ENCODE measurements at regions not wholly inside any gene's neighbourhood (a gene's known extent, or its start where the extent isn't known, plus 50 kb on each side); places are given as distances from the start of the nearest gene placed in this dataset.

GRCh38 chr18:43547456-43547855, 270.2 kb upstream of the SYT4 start:
- no peak for TF ChIP-seq TOX (CRISPR knock-in tag; IDR thresholded peaks at IDR 0.05; ENCODE audit: borderline replicate concordance)
- TF ChIP-seq CSRNP3 (CRISPR knock-in tag; IDR thresholded peaks at IDR 0.05): no peak
- no peak for TF ChIP-seq ESRRG (CRISPR knock-in tag; IDR thresholded peaks at IDR 0.05)
- no peak for TF ChIP-seq ISL1 (CRISPR knock-in tag; IDR thresholded peaks at IDR 0.05)
- TF ChIP-seq GLIS3 (CRISPR knock-in tag; IDR thresholded peaks at IDR 0.05): no peak
- TF ChIP-seq OSR1 (CRISPR knock-in tag; IDR thresholded peaks at IDR 0.05): no peak
- no peak for TF ChIP-seq CSDC2 (CRISPR knock-in tag; IDR thresholded peaks at IDR 0.05)
- TF ChIP-seq ZFP3 (CRISPR knock-in tag; IDR thresholded peaks at IDR 0.05): no peak
- TF ChIP-seq ZC3H10 (CRISPR knock-in tag; IDR thresholded peaks at IDR 0.05): no peak
- no peak for TF ChIP-seq RARB (CRISPR knock-in tag; IDR thresholded peaks at IDR 0.05)
- TF ChIP-seq TSHZ2 (CRISPR knock-in tag; IDR thresholded peaks at IDR 0.05): no peak
- no peak for TF ChIP-seq TCF4 (CRISPR knock-in tag; IDR thresholded peaks at IDR 0.05; ENCODE audit: borderline replicate concordance)
- TF ChIP-seq PPARA (CRISPR knock-in tag; IDR thresholded peaks at IDR 0.05; ENCODE audit: borderline replicate concordance): no peak
- no peak for TF ChIP-seq POU6F1 (CRISPR knock-in tag; IDR thresholded peaks at IDR 0.05; ENCODE audit: borderline replicate concordance, low read depth)
- no peak for ATAC-seq

- TF ChIP-seq ISL1 (CRISPR knock-in tag; IDR thresholded peaks at IDR 0.05) (no peak), CSRNP3 (CRISPR knock-in tag; IDR thresholded peaks at IDR 0.05) (no peak)
- ATAC-seq: no peak
Observed at GRCh38 chr18:43559507-43559906, 282.2 kb upstream of the SYT4 start.

GRCh38 chr18:43563780-43564179, 286.5 kb upstream of the SYT4 start:
- TF ChIP-seq TOX (CRISPR knock-in tag; IDR thresholded peaks at IDR 0.05; ENCODE audit: borderline replicate concordance) (no peak), ISL1 (CRISPR knock-in tag; IDR thresholded peaks at IDR 0.05) (no peak), RARB (CRISPR knock-in tag; IDR thresholded peaks at IDR 0.05) (no peak), CREB5 (CRISPR knock-in tag; IDR thresholded peaks at IDR 0.05; ENCODE audit: low read depth) (no peak), ZNF70 (CRISPR knock-in tag; IDR thresholded peaks at IDR 0.05) (no peak), PATZ1 (CRISPR knock-in tag; IDR thresholded peaks at IDR 0.05; ENCODE audit: borderline replicate concordance) (no peak), PPARA (CRISPR knock-in tag; IDR thresholded peaks at IDR 0.05; ENCODE audit: borderline replicate concordance) (no peak), ZFP30 (CRISPR knock-in tag; IDR thresholded peaks at IDR 0.05) (no peak), OSR1 (CRISPR knock-in tag; IDR thresholded peaks at IDR 0.05) (no peak), BACH2 (CRISPR knock-in tag; IDR thresholded peaks at IDR 0.05; ENCODE audit: borderline replicate concordance) (no peak), TSHZ2 (CRISPR knock-in tag; IDR thresholded peaks at IDR 0.05) (no peak)
- ATAC-seq: peak; percentile 96

All from SK-N-SH treated with all-trans-retinoic acid at 6 μM for 48 hours (cell line).